ENCODE measurements at regions not wholly inside any gene's neighbourhood (a gene's known extent, or its start where the extent isn't known, plus 50 kb on each side); places are given as distances from the start of the nearest gene placed in this dataset.

- no peaks in the 10 kb centered on the region for H3K36me3 Mint-ChIP-seq
- no peaks in the 10 kb centered on the region for H3K4me1 Mint-ChIP-seq
- H3K9me3 Mint-ChIP-seq, result no peaks in the 10 kb centered on the region
- H3K4me3 Mint-ChIP-seq, result no peak overlapping the region
- H3K27me3 Mint-ChIP-seq, result no peaks in the 10 kb centered on the region
- H3K27ac Mint-ChIP-seq, result no peak overlapping the region
Observed at GRCh38 chr7:41125343-41125742, 577.5 kb downstream of the INHBA start.

GRCh38 chr7:41122256-41122987 is 580.5 kb downstream of the INHBA start:
- Mint-ChIP-seq H3K27ac (no peak overlapping the region), H3K9me3 (no peaks in the 10 kb centered on the region), H3K4me3 (no peak overlapping the region), H3K27me3 (no peaks in the 10 kb centered on the region), H3K4me1 (no peaks in the 10 kb centered on the region), H3K36me3 (no peaks in the 10 kb centered on the region)

GRCh38 chr7:41121228-41121627 is 581.7 kb downstream of the INHBA start:
- H3K27me3 Mint-ChIP-seq, result no peaks in the 10 kb centered on the region
- H3K4me1 Mint-ChIP-seq, result no peaks in the 10 kb centered on the region
- no peak overlapping the region for H3K27ac Mint-ChIP-seq
- no peak overlapping the region for H3K4me3 Mint-ChIP-seq
- no peaks in the 10 kb centered on the region for H3K9me3 Mint-ChIP-seq
- H3K36me3 Mint-ChIP-seq, result no peaks in the 10 kb centered on the region

GRCh38 chr7:41118486-41118885 is 584.4 kb downstream of the INHBA start:
- no peaks in the 10 kb centered on the region for H3K27me3 Mint-ChIP-seq
- no peaks in the 10 kb centered on the region for H3K9me3 Mint-ChIP-seq
- no peaks in the 10 kb centered on the region for H3K4me1 Mint-ChIP-seq
- H3K36me3 Mint-ChIP-seq, result no peaks in the 10 kb centered on the region
- no peak overlapping the region for H3K4me3 Mint-ChIP-seq
- no peak overlapping the region for H3K27ac Mint-ChIP-seq

GRCh38 chr7:41117431-41117830 is 585.5 kb downstream of the INHBA start:
- Mint-ChIP-seq H3K36me3 (no peaks in the 10 kb centered on the region), H3K27ac (no peak overlapping the region), H3K9me3 (no peaks in the 10 kb centered on the region), H3K27me3 (no peaks in the 10 kb centered on the region), H3K4me1 (no peaks in the 10 kb centered on the region), H3K4me3 (no peak overlapping the region)

GRCh38 chr7:41116817-41117216 is 586.1 kb downstream of the INHBA start:
- Mint-ChIP-seq H3K27ac (no peak overlapping the region), H3K4me1 (no peaks in the 10 kb centered on the region), H3K9me3 (no peaks in the 10 kb centered on the region), H3K4me3 (no peak overlapping the region), H3K27me3 (no peaks in the 10 kb centered on the region), H3K36me3 (no peaks in the 10 kb centered on the region)

GRCh38 chr7:41116337-41116736 is 586.6 kb downstream of the INHBA start:
- no peak overlapping the region for H3K4me3 Mint-ChIP-seq
- no peaks in the 10 kb centered on the region for H3K9me3 Mint-ChIP-seq
- no peaks in the 10 kb centered on the region for H3K27me3 Mint-ChIP-seq
- no peak overlapping the region for H3K27ac Mint-ChIP-seq
- no peaks in the 10 kb centered on the region for H3K4me1 Mint-ChIP-seq
- no peaks in the 10 kb centered on the region for H3K36me3 Mint-ChIP-seq

GRCh38 chr7:41114691-41115090 is 588.2 kb downstream of the INHBA start:
- no peak overlapping the region for H3K4me3 Mint-ChIP-seq
- no peaks in the 10 kb centered on the region for H3K9me3 Mint-ChIP-seq
- no peaks in the 10 kb centered on the region for H3K36me3 Mint-ChIP-seq
- no peaks in the 10 kb centered on the region for H3K4me1 Mint-ChIP-seq
- no peak overlapping the region for H3K27ac Mint-ChIP-seq
- H3K27me3 Mint-ChIP-seq, result no peaks in the 10 kb centered on the region

GRCh38 chr7:41114131-41114530 is 588.8 kb downstream of the INHBA start:
- Mint-ChIP-seq H3K36me3 (no peaks in the 10 kb centered on the region), H3K4me3 (no peak overlapping the region), H3K4me1 (no peaks in the 10 kb centered on the region), H3K27ac (no peak overlapping the region), H3K27me3 (no peaks in the 10 kb centered on the region), H3K9me3 (peaks cover 5% of the 10 kb centered on the region)

GRCh38 chr7:41113719-41114118 is 589.2 kb downstream of the INHBA start:
- Mint-ChIP-seq H3K9me3 (peaks cover 5% of the 10 kb centered on the region), H3K27ac (no peak overlapping the region), H3K36me3 (no peaks in the 10 kb centered on the region), H3K27me3 (no peaks in the 10 kb centered on the region), H3K4me1 (no peaks in the 10 kb centered on the region), H3K4me3 (no peak overlapping the region)

GRCh38 chr7:41110186-41110585 is 592.7 kb downstream of the INHBA start:
- Mint-ChIP-seq H3K4me3 (no peak overlapping the region), H3K27ac (no peak overlapping the region), H3K27me3 (no peaks in the 10 kb centered on the region), H3K4me1 (no peaks in the 10 kb centered on the region), H3K9me3 (peaks cover 5% of the 10 kb centered on the region), H3K36me3 (no peaks in the 10 kb centered on the region)

- Mint-ChIP-seq H3K9me3 (peaks cover 5% of the 10 kb centered on the region), H3K36me3 (no peaks in the 10 kb centered on the region), H3K4me3 (no peak overlapping the region), H3K4me1 (no peaks in the 10 kb centered on the region), H3K27me3 (no peaks in the 10 kb centered on the region), H3K27ac (no peak overlapping the region)
Observed at GRCh38 chr7:41108821-41109220, 594.1 kb downstream of the INHBA start.

GRCh38 chr7:41107938-41108448 is 594.9 kb downstream of the INHBA start:
- no peak overlapping the region for H3K4me3 Mint-ChIP-seq
- H3K27ac Mint-ChIP-seq, result no peak overlapping the region
- H3K36me3 Mint-ChIP-seq, result no peaks in the 10 kb centered on the region

GRCh38 chr7:41107330-41107937 is 595.5 kb downstream of the INHBA start:
- Mint-ChIP-seq H3K27ac (no peak overlapping the region), H3K9me3 (peaks cover 11% of the 10 kb centered on the region), H3K27me3 (no peaks in the 10 kb centered on the region), H3K4me3 (no peak overlapping the region), H3K4me1 (no peaks in the 10 kb centered on the region), H3K36me3 (no peaks in the 10 kb centered on the region)

More at GRCh38 chr7:41107938-41108448, 594.9 kb downstream of the INHBA start:
- H3K27me3 Mint-ChIP-seq, result no peaks in the 10 kb centered on the region
- peaks cover 10% of the 10 kb centered on the region for H3K9me3 Mint-ChIP-seq
- H3K4me1 Mint-ChIP-seq, result no peaks in the 10 kb centered on the region

- no peak overlapping the region for H3K4me3 Mint-ChIP-seq
- H3K27me3 Mint-ChIP-seq, result no peaks in the 10 kb centered on the region
- peaks cover 11% of the 10 kb centered on the region for H3K9me3 Mint-ChIP-seq
- no peaks in the 10 kb centered on the region for H3K4me1 Mint-ChIP-seq
- no peak overlapping the region for H3K27ac Mint-ChIP-seq
- H3K36me3 Mint-ChIP-seq, result no peaks in the 10 kb centered on the region
Observed at GRCh38 chr7:41104631-41105030, 598.3 kb downstream of the INHBA start.

- no peaks in the 10 kb centered on the region for H3K4me1 Mint-ChIP-seq
Observed at GRCh38 chr7:41103331-41103730, 599.6 kb downstream of the INHBA start.

More at GRCh38 chr7:41103331-41103730, 599.6 kb downstream of the INHBA start:
- H3K27me3 Mint-ChIP-seq, result no peaks in the 10 kb centered on the region
- H3K27ac Mint-ChIP-seq, result no peak overlapping the region
- H3K36me3 Mint-ChIP-seq, result no peaks in the 10 kb centered on the region
- H3K4me3 Mint-ChIP-seq, result no peak overlapping the region
- peaks cover 5% of the 10 kb centered on the region for H3K9me3 Mint-ChIP-seq
